ENCODE measurements at regions not wholly inside any gene's neighbourhood (a gene's known extent, or its start where the extent isn't known, plus 50 kb on each side); places are given as distances from the start of the nearest gene placed in this dataset.

GRCh38 chr4:161189286-161190134 lies 974.3 kb downstream of the FSTL5 start:
- no peaks in the 10 kb centered on the region for H3K36me3 ChIP-seq (replicated peaks)
- H3K27ac ChIP-seq = no peak overlapping the region
- TF ChIP-seq CTCF (IDR thresholded peaks at IDR 0.05; ENCODE audit: low read depth, low read length, missing control alignments) = no peak
- no peak for DNase-seq
- in situ Hi-C loops (cut with HindIII; ENCODE audit: low pct_ligation_motif_present, low sequenced_read_pairs) = no loop called here
- H3K4me3 ChIP-seq (ENCODE audit: low read depth, low read length) = no peak overlapping the region
- no peaks in the 10 kb centered on the region for H3K27me3 ChIP-seq (replicated peaks)

GRCh38 chr4:161188578-161188977 lies 975.2 kb downstream of the FSTL5 start:
- in situ Hi-C loops (cut with HindIII; ENCODE audit: low pct_ligation_motif_present, low sequenced_read_pairs) = no loop called here
- Histone ChIP-seq H3K4me3 (ENCODE audit: low read depth, low read length) (no peak overlapping the region), H3K36me3 (replicated peaks) (no peaks in the 10 kb centered on the region), H3K27me3 (replicated peaks) (no peaks in the 10 kb centered on the region), H3K27ac (no peak overlapping the region)
- no peak for DNase-seq
- no peak for TF ChIP-seq CTCF (IDR thresholded peaks at IDR 0.05; ENCODE audit: low read depth, low read length, missing control alignments)

GRCh38 chr4:161187569-161187968 lies 976.2 kb downstream of the FSTL5 start:
- in situ Hi-C loops (cut with HindIII; ENCODE audit: low pct_ligation_motif_present, low sequenced_read_pairs) = no loop called here
- H3K27ac ChIP-seq = no peak overlapping the region
- H3K27me3 ChIP-seq (replicated peaks) = no peaks in the 10 kb centered on the region
- no peaks in the 10 kb centered on the region for H3K36me3 ChIP-seq (replicated peaks)
- H3K4me3 ChIP-seq (ENCODE audit: low read depth, low read length) = no peak overlapping the region
- no peak for TF ChIP-seq CTCF (IDR thresholded peaks at IDR 0.05; ENCODE audit: low read depth, low read length, missing control alignments)
- no peak for DNase-seq

GRCh38 chr4:161186750-161187149 lies 977.0 kb downstream of the FSTL5 start:
- in situ Hi-C loops (cut with HindIII; ENCODE audit: low pct_ligation_motif_present, low sequenced_read_pairs) = no loop called here
- no peak for DNase-seq
- no peak overlapping the region for H3K27ac ChIP-seq
- TF ChIP-seq CTCF (IDR thresholded peaks at IDR 0.05; ENCODE audit: low read depth, low read length, missing control alignments) = no peak
- H3K36me3 ChIP-seq (replicated peaks) = no peaks in the 10 kb centered on the region
- no peak overlapping the region for H3K4me3 ChIP-seq (ENCODE audit: low read depth, low read length)
- H3K27me3 ChIP-seq (replicated peaks) = no peaks in the 10 kb centered on the region

GRCh38 chr4:161186012-161186411 lies 977.8 kb downstream of the FSTL5 start:
- DNase-seq = no peak
- TF ChIP-seq CTCF (IDR thresholded peaks at IDR 0.05; ENCODE audit: low read depth, low read length, missing control alignments) = no peak
- no peaks in the 10 kb centered on the region for H3K27me3 ChIP-seq (replicated peaks)
- H3K36me3 ChIP-seq (replicated peaks) = no peaks in the 10 kb centered on the region
- no peak overlapping the region for H3K27ac ChIP-seq
- in situ Hi-C loops (cut with HindIII; ENCODE audit: low pct_ligation_motif_present, low sequenced_read_pairs) = no loop called here
- no peak overlapping the region for H3K4me3 ChIP-seq (ENCODE audit: low read depth, low read length)

GRCh38 chr4:161183729-161184128 lies 980.1 kb downstream of the FSTL5 start:
- TF ChIP-seq CTCF (IDR thresholded peaks at IDR 0.05; ENCODE audit: low read depth, low read length, missing control alignments) = no peak
- Histone ChIP-seq H3K27ac (no peak overlapping the region), H3K27me3 (replicated peaks) (no peaks in the 10 kb centered on the region), H3K4me3 (ENCODE audit: low read depth, low read length) (no peak overlapping the region), H3K36me3 (replicated peaks) (no peaks in the 10 kb centered on the region)
- no peak for DNase-seq
- in situ Hi-C loops (cut with HindIII; ENCODE audit: low pct_ligation_motif_present, low sequenced_read_pairs) = no loop called here

Data from brain microvascular endothelial cell (primary cell).